ENCODE measurements at regions not wholly inside any gene's neighbourhood (a gene's known extent, or its start where the extent isn't known, plus 50 kb on each side); places are given as distances from the start of the nearest gene placed in this dataset.

DNA sequence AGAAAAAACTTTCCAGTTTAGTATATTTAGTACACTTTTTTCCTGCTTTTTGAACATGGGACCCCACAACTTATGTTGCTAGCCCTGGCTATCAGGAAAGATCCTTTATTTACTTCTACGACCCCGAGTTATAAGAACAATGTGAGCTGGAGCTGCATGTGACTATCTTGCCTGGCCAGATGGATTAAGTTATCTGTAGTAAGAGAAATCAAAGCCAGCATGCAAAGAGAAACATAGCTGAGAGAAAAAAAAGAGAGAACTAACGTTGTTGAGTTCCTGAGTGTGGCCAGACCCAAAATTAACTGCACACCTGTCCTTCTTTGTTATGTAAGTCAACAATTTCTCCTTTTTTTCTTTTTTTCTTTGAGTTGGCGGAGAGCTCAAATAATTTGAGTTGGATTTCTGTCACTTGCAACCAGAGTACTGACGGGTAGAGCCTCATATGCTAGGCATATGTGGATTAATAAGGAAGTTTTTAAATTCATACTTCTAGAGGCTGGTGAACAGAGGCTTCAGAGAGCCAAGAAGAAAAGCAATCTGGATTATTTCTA, 219.5 kb downstream of the HACE1 start:
- TF ChIP-seq YY1 (IDR thresholded peaks at IDR 0.05; ENCODE audit: insufficient read depth, insufficient read length) = no peak
- TF ChIP-seq ZNF274 (IDR thresholded peaks at IDR 0.05; ENCODE audit: low read depth, low read length) = no peak
